IPS-15b (cell line): ENCODE measurements at regions not wholly inside any gene's neighbourhood (a gene's known extent, or its start where the extent isn't known, plus 50 kb on each side); places are given as distances from the start of the nearest gene placed in this dataset.

Experiments used
- H3K27me3 ChIP-seq: one replicate; pipeline ENCODE4 v1.6.1; 2013; ENCODE audit warnings: low read length; ENCODE audit not compliant: control insufficient read depth, insufficient read depth
- H3K36me3 ChIP-seq: one replicate; pipeline ENCODE4 v1.6.1; 2013; ENCODE audit warnings: low read length; ENCODE audit not compliant: control insufficient read depth, insufficient read depth
- H3K4me1 ChIP-seq: one replicate; pipeline ENCODE4 v1.6.1; 2013; ENCODE audit warnings: mild to moderate bottlenecking, low read length; ENCODE audit not compliant: control insufficient read depth, insufficient read depth
- H3K4me3 ChIP-seq: one replicate; pipeline ENCODE4 v1.5.1; 2013; ENCODE audit warnings: low read depth, low read length
- H3K9ac ChIP-seq: one replicate; pipeline ENCODE4 v1.6.1; 2013; ENCODE audit warnings: low read depth, mild to moderate bottlenecking, low read length
- H3K9me3 ChIP-seq: one replicate; pipeline ENCODE4 v1.6.1; 2013; ENCODE audit warnings: mild to moderate bottlenecking, low read length; ENCODE audit not compliant: control insufficient read depth, insufficient read depth

- H3K9ac ChIP-seq: no peak overlapping the region
Measured at GRCh38 chr13:106259928-106260327, 275.5 kb downstream of the EFNB2 start.

GRCh38 chr13:106246666-106247188 lies 288.7 kb downstream of the EFNB2 start:
- no peaks in the 10 kb centered on the region for H3K36me3 ChIP-seq
- no peak overlapping the region for H3K4me3 ChIP-seq
- no peaks in the 10 kb centered on the region for H3K27me3 ChIP-seq
- H3K4me1 ChIP-seq: peaks cover 8% of the 10 kb centered on the region
- H3K9me3 ChIP-seq: no peaks in the 10 kb centered on the region
- H3K9ac ChIP-seq: no peak overlapping the region

More at GRCh38 chr13:106259928-106260327, 275.5 kb downstream of the EFNB2 start:
- no peaks in the 10 kb centered on the region for H3K9me3 ChIP-seq
- H3K4me1 ChIP-seq: no peaks in the 10 kb centered on the region
- no peak overlapping the region for H3K4me3 ChIP-seq
- no peaks in the 10 kb centered on the region for H3K27me3 ChIP-seq
- no peaks in the 10 kb centered on the region for H3K36me3 ChIP-seq

DNA sequence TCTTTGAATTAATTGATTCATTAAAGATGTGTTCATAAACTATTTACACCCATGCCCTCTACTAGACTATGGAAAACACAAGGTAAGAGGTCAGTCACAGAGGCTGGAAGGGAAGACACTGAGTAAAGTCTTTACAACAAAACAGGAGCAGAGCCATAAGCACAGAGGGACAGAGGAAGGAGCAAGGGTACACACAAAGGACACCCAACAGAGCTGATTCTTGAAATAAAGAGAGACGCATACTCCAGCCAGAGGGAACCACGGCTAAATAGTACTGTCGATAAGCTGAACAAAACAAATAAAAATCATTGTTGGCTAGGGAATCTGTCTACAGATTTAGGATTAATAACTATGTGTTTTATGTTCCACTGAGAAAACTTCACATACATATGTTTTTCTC lies 289.2 kb downstream of the EFNB2 start:
- Histone ChIP-seq H3K9ac (no peak overlapping the region), H3K9me3 (no peaks in the 10 kb centered on the region), H3K36me3 (no peaks in the 10 kb centered on the region), H3K27me3 (no peaks in the 10 kb centered on the region), H3K4me1 (peaks cover 8% of the 10 kb centered on the region), H3K4me3 (no peak overlapping the region)

DNA sequence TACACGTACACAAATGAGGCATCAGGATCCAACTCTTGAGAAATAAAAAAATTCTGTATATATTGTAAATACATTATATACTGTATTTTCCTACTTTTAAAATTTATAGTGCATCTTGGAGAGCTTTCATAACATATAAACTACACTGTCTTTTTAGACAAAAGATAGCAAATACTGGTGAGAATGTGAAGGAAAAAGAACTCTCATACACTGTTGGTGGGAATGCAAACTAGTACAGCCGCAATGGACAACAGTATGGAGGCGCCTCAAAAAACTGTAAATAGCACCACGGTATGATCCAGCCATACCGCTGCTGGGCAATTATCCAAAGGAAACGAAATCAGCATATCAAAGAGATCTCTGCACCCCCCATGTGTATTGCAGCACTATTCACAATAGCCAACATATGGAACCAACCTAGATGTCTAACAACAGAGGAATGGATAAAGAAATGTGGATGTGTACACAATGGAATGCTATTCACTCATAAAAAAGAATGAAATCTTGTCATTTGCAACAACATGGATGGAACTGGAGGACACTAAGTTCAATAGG lies 292.4 kb downstream of the EFNB2 start:
- H3K36me3 ChIP-seq: no peaks in the 10 kb centered on the region
- no peaks in the 10 kb centered on the region for H3K9me3 ChIP-seq
- H3K4me3 ChIP-seq: no peak overlapping the region
- no peaks in the 10 kb centered on the region for H3K27me3 ChIP-seq
- peaks cover 8% of the 10 kb centered on the region for H3K4me1 ChIP-seq
- no peak overlapping the region for H3K9ac ChIP-seq

- no peak overlapping the region for H3K9ac ChIP-seq
- no peak overlapping the region for H3K4me3 ChIP-seq
- H3K36me3 ChIP-seq: no peaks in the 10 kb centered on the region
- no peaks in the 10 kb centered on the region for H3K9me3 ChIP-seq
- peaks cover 8% of the 10 kb centered on the region for H3K4me1 ChIP-seq
- no peaks in the 10 kb centered on the region for H3K27me3 ChIP-seq
Measured at GRCh38 chr13:106241974-106242953, 293.2 kb downstream of the EFNB2 start.

DNA sequence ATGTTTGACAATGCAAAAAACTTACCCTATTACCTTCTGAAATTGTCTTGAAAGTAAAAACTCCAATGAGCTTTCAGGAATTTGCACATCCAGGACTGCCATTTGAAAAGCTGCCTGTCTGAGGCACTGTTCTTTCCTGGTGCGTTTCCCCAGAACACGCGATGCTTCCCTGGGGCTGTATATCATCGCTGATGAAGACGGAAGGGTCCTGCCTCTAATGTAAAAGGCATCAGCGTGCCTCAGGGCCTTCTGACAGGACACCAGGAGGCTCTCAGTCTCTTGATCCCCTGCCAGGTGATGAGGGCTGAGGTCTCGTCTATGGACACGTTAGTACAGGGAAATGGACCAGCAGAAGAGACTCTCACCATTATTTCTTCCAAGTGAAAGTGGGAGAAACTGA lies 296.8 kb downstream of the EFNB2 start:
- H3K36me3 ChIP-seq: no peaks in the 10 kb centered on the region
- peaks cover 4% of the 10 kb centered on the region for H3K4me1 ChIP-seq
- no peaks in the 10 kb centered on the region for H3K9me3 ChIP-seq
- no peak overlapping the region for H3K4me3 ChIP-seq
- no peaks in the 10 kb centered on the region for H3K27me3 ChIP-seq
- H3K9ac ChIP-seq: no peak overlapping the region

DNA sequence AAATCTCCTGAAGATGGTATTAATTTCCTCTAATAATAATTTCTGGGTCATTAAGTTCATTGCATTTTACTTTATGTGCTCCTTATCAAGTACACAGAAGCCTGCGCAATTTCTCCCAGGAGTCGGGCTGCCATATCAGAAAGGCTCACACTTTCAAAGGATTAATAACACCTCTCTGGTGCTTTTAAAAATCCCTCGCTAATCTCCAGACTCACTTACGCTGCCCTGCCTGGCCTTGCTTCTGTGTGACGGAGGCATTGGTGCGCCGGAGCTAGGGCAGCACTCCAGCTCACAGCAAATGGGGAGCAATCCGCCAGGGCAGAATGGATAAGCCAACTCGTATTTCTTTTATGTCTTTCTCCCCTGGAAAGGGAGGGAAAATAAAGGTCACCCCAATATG lies 300.8 kb downstream of the EFNB2 start:
- Histone ChIP-seq H3K4me1 (peaks cover 4% of the 10 kb centered on the region), H3K4me3 (no peak overlapping the region), H3K27me3 (no peaks in the 10 kb centered on the region), H3K9ac (no peak overlapping the region), H3K9me3 (no peaks in the 10 kb centered on the region), H3K36me3 (no peaks in the 10 kb centered on the region)

DNA sequence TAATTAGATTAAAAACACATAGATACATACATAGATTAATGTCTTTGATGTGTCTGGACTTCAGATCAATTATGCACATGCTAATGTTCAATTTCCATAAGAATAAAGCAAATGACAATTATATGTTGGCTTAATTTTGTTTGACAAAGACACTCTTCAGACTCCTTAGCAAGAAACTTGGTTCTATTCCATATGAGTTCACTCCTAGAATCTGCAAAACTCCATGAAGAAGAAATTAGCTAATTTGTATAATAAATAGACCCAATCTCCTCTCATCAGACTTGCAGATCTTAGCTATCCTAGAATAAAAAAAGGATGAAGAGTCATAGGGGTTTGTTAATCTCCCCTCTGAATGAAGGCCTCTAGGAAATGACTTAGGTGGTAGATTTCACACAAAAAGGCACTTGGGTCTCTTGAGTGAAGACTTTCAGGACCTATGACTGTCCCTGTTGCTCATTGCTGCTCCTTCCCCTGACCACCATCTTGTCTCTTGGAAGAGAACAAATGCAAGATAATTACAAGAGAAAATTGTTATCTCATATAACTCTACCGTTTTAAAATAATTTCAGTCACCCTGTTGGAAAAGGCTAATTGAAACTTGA lies 302.2 kb downstream of the EFNB2 start:
- no peaks in the 10 kb centered on the region for H3K36me3 ChIP-seq
- peaks cover 4% of the 10 kb centered on the region for H3K4me1 ChIP-seq
- no peak overlapping the region for H3K4me3 ChIP-seq
- no peak overlapping the region for H3K9ac ChIP-seq
- H3K9me3 ChIP-seq: no peaks in the 10 kb centered on the region
- no peaks in the 10 kb centered on the region for H3K27me3 ChIP-seq

- Histone ChIP-seq H3K9me3 (no peaks in the 10 kb centered on the region), H3K4me1 (peaks cover 4% of the 10 kb centered on the region), H3K27me3 (no peaks in the 10 kb centered on the region), H3K4me3 (no peak overlapping the region), H3K9ac (no peak overlapping the region), H3K36me3 (no peaks in the 10 kb centered on the region)
Measured at GRCh38 chr13:106232681-106233080, 302.8 kb downstream of the EFNB2 start.

- H3K4me3 ChIP-seq: no peak overlapping the region
- no peaks in the 10 kb centered on the region for H3K36me3 ChIP-seq
Measured at GRCh38 chr13:106230450-106230849, 305.0 kb downstream of the EFNB2 start.

GRCh38 chr13:106225126-106225525 lies 310.3 kb downstream of the EFNB2 start:
- Histone ChIP-seq H3K9me3 (no peaks in the 10 kb centered on the region), H3K36me3 (no peaks in the 10 kb centered on the region), H3K4me3 (no peak overlapping the region), H3K9ac (no peak overlapping the region), H3K4me1 (no peaks in the 10 kb centered on the region), H3K27me3 (no peaks in the 10 kb centered on the region)

More at GRCh38 chr13:106230450-106230849, 305.0 kb downstream of the EFNB2 start:
- H3K27me3 ChIP-seq: no peaks in the 10 kb centered on the region
- no peaks in the 10 kb centered on the region for H3K9me3 ChIP-seq
- H3K4me1 ChIP-seq: peaks cover 4% of the 10 kb centered on the region
- H3K9ac ChIP-seq: no peak overlapping the region
